H4 (cell line): ENCODE measurements at regions not wholly inside any gene's neighbourhood (a gene's known extent, or its start where the extent isn't known, plus 50 kb on each side); places are given as distances from the start of the nearest gene placed in this dataset.
A peak's percentile ranks its signal among the peaks of the same experiment; 100 is the strongest.

Experiments
- DNase-seq: peaks from one replicate; pipeline ENCODE4 v3.0.0-alpha.2; 2015; ENCODE audit warnings: low spot score

- DNase-seq, result no peak
Observed at GRCh38 chr4:111797455-111798163, 347.6 kb upstream of the FAM241A start.

GRCh38 chr4:111798840-111799239 is 346.4 kb upstream of the FAM241A start:
- peak; percentile 7 for DNase-seq

GRCh38 chr4:111800551-111800950 is 344.7 kb upstream of the FAM241A start:
- no peak for DNase-seq

- DNase-seq, result no peak
Observed at GRCh38 chr4:111802191-111802590, 343.1 kb upstream of the FAM241A start.

GRCh38 chr4:111806331-111806730 is 338.9 kb upstream of the FAM241A start:
- peak; percentile 21 for DNase-seq

GRCh38 chr4:111807576-111807975 is 337.7 kb upstream of the FAM241A start:
- DNase-seq, result no peak

GRCh38 chr4:111808174-111808573 is 337.1 kb upstream of the FAM241A start:
- no peak for DNase-seq

GRCh38 chr4:111811661-111812060 is 333.6 kb upstream of the FAM241A start:
- no peak for DNase-seq

GRCh38 chr4:111812114-111812513 is 333.1 kb upstream of the FAM241A start:
- no peak for DNase-seq

GRCh38 chr4:111812760-111813159 is 332.5 kb upstream of the FAM241A start:
- DNase-seq, result no peak

GRCh38 chr4:111813555-111814140 is 331.6 kb upstream of the FAM241A start:
- no peak for DNase-seq

- DNase-seq, result no peak
Observed at GRCh38 chr4:111814961-111815360, 330.3 kb upstream of the FAM241A start.

GRCh38 chr4:111821342-111821741 is 323.9 kb upstream of the FAM241A start:
- DNase-seq, result no peak

GRCh38 chr4:111836601-111837000 is 308.7 kb upstream of the FAM241A start:
- no peak for DNase-seq

GRCh38 chr4:111837761-111838160 is 307.5 kb upstream of the FAM241A start:
- no peak for DNase-seq

- no peak for DNase-seq
Observed at GRCh38 chr4:111838406-111838930, 306.8 kb upstream of the FAM241A start.

GRCh38 chr4:111839141-111839540 is 306.1 kb upstream of the FAM241A start:
- no peak for DNase-seq

GRCh38 chr4:111842336-111842735 is 302.9 kb upstream of the FAM241A start:
- no peak for DNase-seq

- DNase-seq, result peak; percentile 9
Observed at GRCh38 chr4:111847296-111848008, 297.8 kb upstream of the FAM241A start.

GRCh38 chr4:111849746-111850284 is 295.4 kb upstream of the FAM241A start:
- no peak for DNase-seq

- peak; percentile 53 for DNase-seq
Observed at GRCh38 chr4:111854494-111855087, 290.7 kb upstream of the FAM241A start.

- no peak for DNase-seq
Observed at GRCh38 chr4:111855308-111855707, 289.9 kb upstream of the FAM241A start.
